ENCODE measurements at regions not wholly inside any gene's neighbourhood (a gene's known extent, or its start where the extent isn't known, plus 50 kb on each side); places are given as distances from the start of the nearest gene placed in this dataset.

DNA sequence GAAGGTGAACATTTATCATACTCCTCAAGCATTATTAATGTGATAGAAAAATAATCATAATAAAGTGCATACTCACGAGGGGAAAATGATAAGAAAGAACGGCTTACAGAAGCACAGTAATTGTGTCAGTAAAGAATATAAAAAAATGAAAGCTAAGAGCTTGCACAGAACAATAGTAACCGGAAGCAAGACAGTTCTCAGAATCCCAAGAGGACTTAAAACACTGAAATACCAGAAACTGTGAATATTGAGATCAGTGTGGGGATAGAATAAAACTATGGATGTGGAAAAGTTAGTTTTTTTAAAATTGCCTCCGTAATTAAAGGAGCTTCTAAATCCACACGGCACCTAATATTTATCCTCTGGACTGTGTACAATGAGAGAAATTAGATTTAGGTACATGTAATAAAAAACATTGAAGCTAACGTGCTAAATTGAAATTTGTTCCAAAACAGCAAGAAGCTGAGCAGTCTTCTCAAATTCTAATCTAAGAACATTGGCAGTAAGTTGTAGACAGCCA is 482.7 kb downstream of the SLITRK6 start:
- Histone ChIP-seq H3K4me3 (replicated peaks in 1 of 3) (no peak overlapping the region), H3K4me1 (no peaks in the 10 kb centered on the region), H3K27ac (no peak overlapping the region), H3K9me3 (no peaks in the 10 kb centered on the region), H3K27me3 (no peaks in the 10 kb centered on the region), H3K36me3 (no peaks in the 10 kb centered on the region)
- intact Hi-C loops (cut with DNase I) = no loop called here
- no peak for DNase-seq
- 63 to 71% methylated on average over 6 of the region's 6 CpGs for WGBS, 2 donors
- TF ChIP-seq, protein P1, sequence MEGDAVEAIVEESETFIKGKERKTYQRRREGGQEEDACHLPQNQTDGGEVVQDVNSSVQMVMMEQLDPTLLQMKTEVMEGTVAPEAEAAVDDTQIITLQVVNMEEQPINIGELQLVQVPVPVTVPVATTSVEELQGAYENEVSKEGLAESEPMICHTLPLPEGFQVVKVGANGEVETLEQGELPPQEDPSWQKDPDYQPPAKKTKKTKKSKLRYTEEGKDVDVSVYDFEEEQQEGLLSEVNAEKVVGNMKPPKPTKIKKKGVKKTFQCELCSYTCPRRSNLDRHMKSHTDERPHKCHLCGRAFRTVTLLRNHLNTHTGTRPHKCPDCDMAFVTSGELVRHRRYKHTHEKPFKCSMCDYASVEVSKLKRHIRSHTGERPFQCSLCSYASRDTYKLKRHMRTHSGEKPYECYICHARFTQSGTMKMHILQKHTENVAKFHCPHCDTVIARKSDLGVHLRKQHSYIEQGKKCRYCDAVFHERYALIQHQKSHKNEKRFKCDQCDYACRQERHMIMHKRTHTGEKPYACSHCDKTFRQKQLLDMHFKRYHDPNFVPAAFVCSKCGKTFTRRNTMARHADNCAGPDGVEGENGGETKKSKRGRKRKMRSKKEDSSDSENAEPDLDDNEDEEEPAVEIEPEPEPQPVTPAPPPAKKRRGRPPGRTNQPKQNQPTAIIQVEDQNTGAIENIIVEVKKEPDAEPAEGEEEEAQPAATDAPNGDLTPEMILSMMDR (IDR thresholded peaks at IDR 0.05) = no peak
- no peak for TF ChIP-seq POLR2A (IDR thresholded peaks at IDR 0.05)

DNA sequence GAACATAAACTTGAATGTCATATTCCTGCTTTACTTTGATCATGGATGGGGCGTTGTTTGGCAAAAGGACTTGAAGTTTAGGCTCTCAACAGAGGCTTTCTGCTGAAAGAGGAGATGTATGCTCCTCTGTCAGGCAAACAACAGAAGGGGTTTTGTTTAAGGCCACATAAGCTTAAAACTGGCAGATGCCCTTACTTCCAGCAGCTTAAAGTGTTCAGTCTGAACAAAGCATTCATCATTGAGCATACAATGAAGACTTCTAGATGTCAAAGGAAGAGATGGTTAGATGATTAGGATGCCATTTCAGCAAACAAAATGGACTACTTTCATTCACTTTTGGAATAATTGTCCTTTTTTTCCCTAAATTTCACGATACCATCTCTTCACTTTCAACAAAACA is 484.5 kb downstream of the SLITRK6 start:
- intact Hi-C loops (cut with DNase I) = no loop called here
- TF ChIP-seq POLR2A (IDR thresholded peaks at IDR 0.05) = no peak
- TF ChIP-seq, protein P1 (IDR thresholded peaks at IDR 0.05) = no peak
- no peak overlapping the region for H3K4me3 ChIP-seq (replicated peaks in 1 of 3)
- H3K9me3 ChIP-seq = no peaks in the 10 kb centered on the region
- no peak for DNase-seq
- 86 to 88% methylated on average over 2 of the region's 2 CpGs for WGBS, 2 donors
- H3K36me3 ChIP-seq = no peaks in the 10 kb centered on the region
- H3K27me3 ChIP-seq = no peaks in the 10 kb centered on the region
- H3K27ac ChIP-seq = no peak overlapping the region
- H3K4me1 ChIP-seq = no peaks in the 10 kb centered on the region

DNA sequence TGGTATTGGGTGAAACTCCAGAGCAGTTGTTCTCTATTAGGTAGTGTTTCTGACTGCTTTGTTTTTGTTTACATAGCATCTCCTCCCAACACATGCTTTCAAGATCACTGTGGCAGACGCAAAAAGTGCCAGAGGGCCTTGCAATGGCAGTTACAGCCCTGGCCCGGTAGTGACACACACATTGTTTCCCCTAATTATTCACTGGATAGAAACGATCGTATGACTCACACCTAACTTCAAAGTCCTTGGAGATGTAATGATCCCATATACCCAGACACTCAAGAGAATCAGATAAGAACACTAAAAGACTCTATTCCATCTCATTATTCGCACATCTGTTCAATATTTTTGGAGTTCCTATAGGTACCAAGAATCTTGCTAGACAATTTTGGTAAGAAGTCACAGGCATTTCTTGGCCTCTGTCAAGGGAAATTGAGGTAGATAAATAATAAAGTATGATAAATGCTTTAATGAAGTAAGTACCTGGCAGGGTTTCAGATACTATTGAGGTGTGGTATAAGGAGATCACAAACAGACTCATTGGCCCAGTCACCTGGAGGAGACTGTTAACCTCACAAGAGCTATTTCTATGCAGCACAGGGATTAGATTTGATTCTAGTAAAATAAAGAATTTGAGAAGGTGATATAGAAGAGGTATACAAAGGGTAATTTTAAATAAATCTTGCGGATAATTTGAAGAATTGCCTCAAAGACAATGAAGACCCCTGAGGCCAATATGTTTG is 485.3 kb downstream of the SLITRK6 start:
- H3K36me3 ChIP-seq = no peaks in the 10 kb centered on the region
- 77 to 82% methylated on average over 6 of the region's 6 CpGs for WGBS, 2 donors
- no peaks in the 10 kb centered on the region for H3K4me1 ChIP-seq
- DNase-seq = no peak
- H3K4me3 ChIP-seq (replicated peaks in 1 of 3) = no peak overlapping the region
- H3K27ac ChIP-seq = no peak overlapping the region
- no peaks in the 10 kb centered on the region for H3K27me3 ChIP-seq
- TF ChIP-seq POLR2A (IDR thresholded peaks at IDR 0.05) = no peak
- TF ChIP-seq, protein P1 (IDR thresholded peaks at IDR 0.05) = no peak
- H3K9me3 ChIP-seq = no peaks in the 10 kb centered on the region
- intact Hi-C loops (cut with DNase I) = no loop called here

DNA sequence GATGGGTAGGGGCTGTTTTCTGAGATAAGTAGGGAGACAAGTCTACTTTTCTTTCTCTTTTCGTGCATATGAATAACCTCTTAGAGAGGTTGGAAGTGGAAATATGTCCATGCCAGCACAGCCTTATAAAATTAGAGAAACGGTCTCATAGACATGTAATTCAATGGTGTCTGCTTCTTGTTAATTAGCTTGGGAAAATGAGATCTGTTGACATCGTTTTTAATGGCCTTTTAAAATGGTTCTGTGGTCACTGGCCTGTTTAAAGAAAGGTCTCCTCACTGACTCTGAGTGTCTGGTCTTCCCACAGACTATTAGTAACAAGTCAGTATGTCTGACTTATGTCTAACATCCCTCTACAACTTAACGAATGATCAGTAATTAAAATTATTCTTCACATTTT is 487.1 kb downstream of the SLITRK6 start:
- no peaks in the 10 kb centered on the region for H3K9me3 ChIP-seq
- WGBS, 2 donors = 80 to 85% methylated on average over 4 of the region's 4 CpGs
- TF ChIP-seq, protein P1 (IDR thresholded peaks at IDR 0.05) = no peak
- no peak for TF ChIP-seq POLR2A (IDR thresholded peaks at IDR 0.05)
- no peak overlapping the region for H3K27ac ChIP-seq
- H3K4me1 ChIP-seq = no peaks in the 10 kb centered on the region
- intact Hi-C loops (cut with DNase I) = no loop called here
- H3K27me3 ChIP-seq = no peaks in the 10 kb centered on the region
- H3K4me3 ChIP-seq (replicated peaks in 1 of 3) = no peak overlapping the region
- DNase-seq = no peak
- H3K36me3 ChIP-seq = no peaks in the 10 kb centered on the region

DNA sequence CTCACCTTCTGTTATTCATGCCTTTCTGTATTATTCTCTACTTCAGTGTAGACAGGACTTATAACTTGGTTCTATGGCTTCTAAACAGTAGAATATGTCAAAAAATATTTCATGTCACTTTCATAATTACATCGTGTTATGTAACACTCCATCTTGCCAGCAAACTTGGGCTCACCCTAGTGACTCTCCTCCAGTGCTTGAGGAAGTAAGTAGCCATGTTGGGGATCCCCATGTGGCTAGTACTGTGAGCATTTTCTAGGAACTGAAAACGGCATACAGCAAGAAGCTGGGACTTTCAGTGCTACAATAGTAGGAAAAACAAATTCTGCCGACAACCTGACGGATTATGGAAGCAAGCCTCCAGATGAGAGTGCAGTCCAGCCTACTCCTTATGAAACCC is 495.6 kb downstream of the SLITRK6 start:
- TF ChIP-seq POLR2A (IDR thresholded peaks at IDR 0.05) = no peak
- TF ChIP-seq, protein P1 (IDR thresholded peaks at IDR 0.05) = no peak
- no peaks in the 10 kb centered on the region for H3K36me3 ChIP-seq
- DNase-seq = no peak
- whole genome bisulfite sequencing, 2 donors = 56 to 60% methylated on average over 4 of the region's 4 CpGs
- H3K4me1 ChIP-seq = no peaks in the 10 kb centered on the region
- intact Hi-C loops (cut with DNase I) = no loop called here
- H3K4me3 ChIP-seq (replicated peaks in 1 of 3) = no peak overlapping the region
- no peak overlapping the region for H3K27ac ChIP-seq
- no peaks in the 10 kb centered on the region for H3K27me3 ChIP-seq
- H3K9me3 ChIP-seq = no peaks in the 10 kb centered on the region
